Thoracic aorta (tissue), 2 donors: ENCODE measurements at regions not wholly inside any gene's neighbourhood (a gene's known extent, or its start where the extent isn't known, plus 50 kb on each side); places are given as distances from the start of the nearest gene placed in this dataset.

Experiments used
- ATAC-seq: fragments of 150-250 bp; one replicate; pipeline ENCODE4 v1.8.0; 2017; ENCODE audit warnings: low read depth; ENCODE audit not compliant: insufficient number of reproducible peaks, low FRiP score
- DNase-seq: peaks from one replicate; pipeline ENCODE4 v3.0.0-alpha.2; 2020; ENCODE audit warnings: low spot score
- H3K27ac ChIP-seq, 2 donors: fragments of 200-600 bp; sonication (generic); 1 replicate in 1 of 2; 2 replicates in 1 of 2; pipeline ENCODE4 v1.5.1; 2016; ENCODE audit warnings: mild to moderate bottlenecking in 2 of 2, moderate library complexity in 2 of 2
- H3K27me3 ChIP-seq: fragments of 200-600 bp; sonication (generic); replicated peaks from 2 replicates; pipeline ENCODE4 v1.6.0; 2016; ENCODE audit warnings: mild to moderate bottlenecking; ENCODE audit not compliant: insufficient read depth
- H3K36me3 ChIP-seq: fragments of 200-600 bp; sonication (generic); one replicate; pipeline ENCODE4 v1.5.1; 2016
- H3K4me1 ChIP-seq, 2 donors: fragments of 200-600 bp; sonication (generic); 1 replicate in 1 of 2; 2 replicates in 1 of 2; pipeline versions ENCODE4 v1.5.1 to v1.6.0; 2016; ENCODE audit warnings: low read depth in 2 of 2, mild to moderate bottlenecking in 1 of 2; ENCODE audit not compliant: control insufficient read depth in 1 of 2
- H3K4me3 ChIP-seq: fragments of 200-600 bp; sonication (generic); 2 replicates; pipeline ENCODE4 v1.5.1; 2016; ENCODE audit warnings: mild to moderate bottlenecking
- H3K9me3 ChIP-seq: fragments of 200-600 bp; sonication (generic); 2 replicates; pipeline ENCODE4 v1.5.1; 2016
- CTCF ChIP-seq: fragments of 200-600 bp; sonication (generic); IDR thresholded peaks from one replicate; pipeline ENCODE4 v1.5.1; 2019; ENCODE audit warnings: antibody characterized with exemption

- Histone ChIP-seq H3K4me1 (no peaks in the 10 kb centered on the region), H3K4me3 (no peak overlapping the region), H3K27ac (no peak overlapping the region), H3K27me3 (no peaks in the 10 kb centered on the region), H3K9me3 (no peaks in the 10 kb centered on the region), H3K36me3 (no peaks in the 10 kb centered on the region)
- ATAC-seq (no peak), DNase-seq (no peak)
- no peak for TF ChIP-seq CTCF
Observed at GRCh38 chr12:25741917-25742316, 188.8 kb upstream of the LMNTD1 start.

- Histone ChIP-seq H3K4me1 (no peaks in the 10 kb centered on the region), H3K9me3 (no peaks in the 10 kb centered on the region), H3K27me3 (no peaks in the 10 kb centered on the region), H3K27ac (no peak overlapping the region), H3K36me3 (no peaks in the 10 kb centered on the region), H3K4me3 (no peak overlapping the region)
- ATAC-seq (no peak), DNase-seq (no peak)
- no peak for TF ChIP-seq CTCF
Observed at GRCh38 chr12:25743679-25744215, 190.7 kb upstream of the LMNTD1 start.

GRCh38 chr12:25744313-25744712 lies 191.2 kb upstream of the LMNTD1 start:
- no peak for TF ChIP-seq CTCF
- H3K27me3 ChIP-seq, result no peaks in the 10 kb centered on the region
- H3K9me3 ChIP-seq, result no peaks in the 10 kb centered on the region
- DNase-seq, result no peak
- H3K4me1 ChIP-seq, result no peaks in the 10 kb centered on the region
- H3K4me3 ChIP-seq, result no peak overlapping the region
- no peak overlapping the region for H3K27ac ChIP-seq
- H3K36me3 ChIP-seq, result no peaks in the 10 kb centered on the region
- no peak for ATAC-seq

GRCh38 chr12:25745281-25745680 lies 192.2 kb upstream of the LMNTD1 start:
- Histone ChIP-seq H3K36me3 (no peaks in the 10 kb centered on the region), H3K27ac (no peak overlapping the region), H3K27me3 (no peaks in the 10 kb centered on the region), H3K4me3 (no peak overlapping the region), H3K4me1 (no peaks in the 10 kb centered on the region), H3K9me3 (no peaks in the 10 kb centered on the region)
- no peak for DNase-seq
- no peak for ATAC-seq
- no peak for TF ChIP-seq CTCF

GRCh38 chr12:25746131-25746530 lies 193.0 kb upstream of the LMNTD1 start:
- no peak for ATAC-seq
- no peaks in the 10 kb centered on the region for H3K27me3 ChIP-seq
- no peaks in the 10 kb centered on the region for H3K9me3 ChIP-seq
- H3K36me3 ChIP-seq, result no peaks in the 10 kb centered on the region
- DNase-seq, result no peak
- no peaks in the 10 kb centered on the region for H3K4me1 ChIP-seq
- no peak for TF ChIP-seq CTCF
- no peak overlapping the region for H3K4me3 ChIP-seq
- H3K27ac ChIP-seq, result no peak overlapping the region
